ENCODE measurements at regions not wholly inside any gene's neighbourhood (a gene's known extent, or its start where the extent isn't known, plus 50 kb on each side); places are given as distances from the start of the nearest gene placed in this dataset.
A peak's percentile ranks its signal among the peaks of the same experiment; 100 is the strongest.

DNA sequence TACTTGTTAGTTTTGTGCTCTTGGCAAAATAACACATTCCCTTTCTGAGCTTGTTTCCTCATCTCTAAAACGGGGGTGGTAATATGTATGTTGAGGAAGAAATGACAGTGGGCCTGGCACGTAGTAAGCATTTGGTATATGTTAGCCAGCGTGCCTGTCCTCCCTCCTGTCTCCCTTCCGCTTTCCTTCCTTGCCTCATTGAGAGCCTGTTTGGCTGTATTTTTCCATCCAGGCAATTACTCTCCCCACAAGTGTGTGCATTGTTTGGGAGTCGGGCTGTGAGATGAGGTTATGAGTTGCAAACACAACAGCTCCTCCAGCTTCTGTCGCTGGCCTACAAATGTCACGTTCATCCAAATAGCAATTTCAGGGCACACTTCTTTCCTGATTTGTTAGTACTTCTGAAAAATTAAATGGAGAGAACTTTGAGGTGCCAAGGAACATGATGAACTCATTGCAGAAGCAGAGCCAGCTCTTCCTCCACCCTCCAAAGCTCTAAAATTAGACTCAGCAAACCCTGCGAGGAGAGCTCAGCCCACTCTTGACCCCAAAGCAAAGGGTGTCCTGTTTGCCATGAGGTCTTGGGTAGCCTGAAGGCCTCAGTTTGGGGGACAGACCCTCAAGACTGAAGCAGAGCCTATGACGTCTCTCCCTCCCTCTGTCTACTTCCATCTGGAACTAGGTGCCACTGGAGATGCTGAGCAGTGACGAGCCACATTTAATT, 50.7 kb upstream of the TOX2 start:
- DNase-seq (ENCODE audit: low read depth in 2 of 2), result no peak

DNA sequence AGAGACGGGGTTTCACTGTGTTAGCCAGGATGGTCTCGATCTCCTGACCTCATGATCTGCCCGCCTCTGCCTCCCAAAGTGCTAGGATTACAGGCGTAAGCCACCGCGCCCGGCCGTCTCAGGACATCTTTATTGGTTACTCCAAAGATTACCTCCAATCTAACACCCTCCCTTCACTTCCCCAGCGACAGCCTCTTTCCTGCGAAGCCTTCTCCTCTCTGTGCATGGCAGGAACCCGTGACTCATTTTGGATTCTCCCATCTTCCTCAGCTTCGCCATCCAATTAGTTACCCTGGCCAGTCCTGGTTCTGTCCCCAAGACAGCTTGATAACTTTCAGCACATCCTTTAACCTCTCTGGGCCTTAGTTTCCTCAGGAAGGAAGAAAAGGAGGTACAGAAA, 51.3 kb upstream of the TOX2 start:
- DNase-seq (ENCODE audit: low read depth in 2 of 2), result no peak

DNA sequence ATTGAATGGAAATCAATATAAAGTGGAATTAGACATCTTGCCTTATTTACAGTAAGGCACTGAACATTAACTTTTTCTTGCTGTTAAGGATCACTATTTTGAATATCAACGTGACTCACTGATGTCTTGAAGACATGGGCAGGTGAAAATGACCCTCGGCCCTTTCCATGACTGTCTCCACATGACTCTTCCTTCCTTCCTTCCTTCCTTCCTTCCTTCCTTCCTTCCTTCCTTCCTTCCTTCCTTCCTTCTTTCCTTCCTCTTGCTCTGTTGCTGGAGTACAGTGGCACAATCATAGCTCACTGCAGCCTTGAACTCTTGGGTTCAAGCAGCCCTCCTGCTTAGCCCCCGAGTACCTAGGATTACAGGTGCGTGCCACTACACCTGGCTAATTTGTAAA, 52.2 kb upstream of the TOX2 start:
- no peak for DNase-seq (ENCODE audit: low read depth in 2 of 2)

DNA sequence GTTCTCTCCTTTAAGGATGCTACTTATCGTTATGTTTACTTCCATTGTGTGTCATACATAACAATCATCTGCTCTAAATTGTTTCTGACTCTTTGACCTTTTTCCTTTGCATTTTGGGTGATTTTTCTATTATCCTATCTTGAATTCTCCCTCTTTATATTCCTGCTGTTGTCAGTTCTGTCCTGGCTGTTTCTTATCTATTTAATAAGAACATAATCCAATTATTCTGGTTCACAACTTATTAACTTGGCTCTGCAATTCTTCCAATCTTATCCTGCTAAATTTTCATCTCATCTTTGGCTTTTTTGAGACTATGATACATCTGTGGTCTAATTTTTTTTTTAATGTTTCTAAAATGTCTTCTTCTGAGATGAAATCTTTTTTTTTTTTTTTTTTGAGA, 54.7 kb upstream of the TOX2 start:
- no peak for DNase-seq (ENCODE audit: low read depth in 2 of 2)

DNA sequence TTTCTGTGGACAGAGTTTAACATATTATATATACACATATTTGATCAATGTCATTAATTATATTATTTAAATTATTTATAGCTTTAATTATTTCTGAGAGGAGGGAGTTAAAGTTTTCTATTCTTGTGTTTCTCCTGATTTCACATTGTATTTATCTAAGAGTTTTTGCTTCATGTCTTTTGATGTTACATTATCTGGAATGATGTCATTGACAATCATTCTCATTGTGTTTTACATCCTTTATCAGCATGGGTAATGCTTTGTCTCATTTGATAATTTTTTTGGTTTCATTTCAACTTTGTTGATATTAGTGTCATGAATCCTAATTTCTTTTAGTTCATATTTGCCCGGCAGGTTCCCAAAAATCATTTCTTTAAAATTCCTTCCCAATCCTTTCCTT, 56.7 kb upstream of the TOX2 start:
- DNase-seq (ENCODE audit: low read depth in 2 of 2), result no peak

DNA sequence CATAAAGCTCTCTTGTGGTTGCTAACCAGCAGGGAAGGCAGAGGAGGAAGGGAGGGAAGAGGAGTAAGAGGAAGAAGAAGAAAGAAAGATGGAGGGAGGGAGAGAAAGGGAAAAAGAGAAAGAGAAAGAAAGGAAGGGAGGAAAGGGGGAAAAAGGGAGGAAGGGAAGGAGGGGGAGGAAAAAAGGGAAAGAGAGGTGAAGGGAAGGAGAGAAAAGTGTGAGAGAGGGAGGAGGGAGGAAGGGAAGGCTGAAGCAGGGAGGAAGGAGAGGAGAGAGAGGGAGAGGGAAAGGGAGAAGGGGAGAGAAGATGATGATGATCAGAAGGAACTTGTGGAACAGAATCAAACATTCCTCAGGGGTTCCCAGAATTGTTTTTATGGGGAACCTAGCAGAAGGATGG, 57.5 kb upstream of the TOX2 start:
- no peak for DNase-seq (ENCODE audit: low read depth in 2 of 2)

DNA sequence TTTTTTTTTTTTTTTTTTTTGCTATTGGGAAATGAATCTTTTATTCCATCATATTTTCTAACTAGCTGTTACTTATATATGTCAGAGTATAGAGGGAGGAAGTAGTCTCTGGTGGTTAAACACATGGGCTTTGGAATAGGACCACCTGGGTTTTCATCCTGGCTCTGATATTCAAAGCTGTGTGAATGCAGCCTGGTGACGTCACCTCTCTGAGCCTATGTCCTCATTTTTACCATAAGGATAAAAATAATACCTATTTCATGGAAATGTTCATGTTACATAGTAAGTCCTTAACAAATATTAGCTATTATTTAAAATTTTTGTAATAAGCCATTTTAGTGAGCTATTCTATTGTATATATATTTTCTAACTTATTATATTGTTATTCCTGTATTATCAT, 58.8 kb upstream of the TOX2 start:
- DNase-seq (ENCODE audit: low read depth in 2 of 2), result no peak

DNA sequence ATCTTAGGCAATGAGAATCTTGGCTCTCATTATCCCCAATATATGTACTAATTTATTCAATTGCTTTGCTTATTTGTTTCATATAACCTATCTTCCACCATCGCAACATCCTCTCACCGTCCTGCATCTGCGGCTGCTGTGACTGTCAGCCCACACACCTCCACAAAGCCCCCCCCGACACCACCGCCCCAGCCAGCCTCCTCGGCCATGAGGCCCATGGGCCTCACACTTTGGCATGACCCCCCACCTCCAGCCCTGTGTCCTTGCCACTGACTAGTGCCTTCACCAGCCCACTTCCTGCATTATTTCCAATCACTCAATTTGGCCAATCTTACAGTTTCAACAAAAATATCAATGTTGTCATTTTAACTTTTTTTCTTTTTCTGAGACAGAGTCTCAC, 60.7 kb upstream of the TOX2 start:
- DNase-seq (ENCODE audit: low read depth in 2 of 2), result no peak

DNA sequence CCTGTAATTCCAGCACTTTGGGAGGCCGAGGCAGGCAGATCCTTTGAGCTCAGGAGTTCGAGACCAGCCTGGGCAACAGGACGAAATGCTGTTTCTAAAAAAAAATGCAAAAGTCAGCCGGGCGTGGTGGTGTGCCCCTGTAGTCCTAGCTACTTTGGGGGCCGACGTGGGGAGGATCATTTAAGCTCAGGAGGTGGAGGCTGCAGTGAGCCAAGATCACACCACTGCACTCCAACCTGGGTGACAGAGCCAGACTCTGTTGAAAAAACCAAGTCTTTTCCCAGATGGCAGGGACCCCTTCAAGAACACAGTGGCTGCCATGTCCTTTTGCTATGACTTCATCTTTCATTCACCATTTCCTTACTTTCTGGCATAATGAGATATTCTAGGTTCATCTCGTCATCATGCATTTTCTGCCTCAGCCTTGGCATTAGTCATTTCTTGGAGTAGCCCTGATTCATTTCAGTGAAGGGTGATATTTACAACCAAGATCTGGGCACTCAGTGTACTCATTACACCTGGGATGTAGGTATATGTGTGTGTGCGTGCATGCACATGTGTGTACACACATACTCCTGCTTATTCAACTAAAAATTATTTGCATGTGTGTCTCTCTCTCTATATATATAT, 61.4 kb upstream of the TOX2 start:
- DNase-seq (ENCODE audit: low read depth in 2 of 2), result no peak

DNA sequence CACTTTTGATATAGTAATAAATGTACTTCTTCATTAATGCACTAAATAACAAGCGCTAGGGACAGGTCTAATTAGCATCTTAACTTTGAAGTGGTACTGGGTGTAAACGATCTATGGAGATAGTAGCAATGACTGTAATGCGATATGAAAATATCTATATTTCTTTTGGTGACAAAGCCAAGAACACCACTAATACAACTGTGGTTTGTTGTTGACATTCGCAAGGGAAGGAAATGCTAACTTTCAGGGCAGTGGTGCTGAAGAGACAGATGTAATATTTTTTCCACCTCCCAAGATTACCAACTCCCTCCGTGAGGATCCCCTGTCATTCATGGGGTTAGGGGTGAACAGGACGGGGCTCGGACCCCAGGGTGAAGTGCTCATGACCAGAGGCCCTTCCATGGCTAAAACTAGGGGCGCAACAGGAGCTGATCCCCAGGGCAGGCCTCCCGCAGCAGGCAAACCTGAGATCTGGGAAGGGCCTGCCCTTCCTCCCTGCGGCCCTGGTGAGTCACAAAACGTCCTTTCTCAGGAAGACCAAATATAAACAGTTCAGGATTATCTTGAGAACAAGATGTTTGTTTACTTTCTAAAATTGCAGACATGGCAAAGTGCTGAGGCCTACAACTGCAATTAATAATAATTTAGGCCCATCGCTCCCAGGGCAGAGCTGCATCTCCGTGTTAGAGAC, 65.0 kb upstream of the TOX2 start:
- no peak for DNase-seq (ENCODE audit: low read depth in 2 of 2)

DNA sequence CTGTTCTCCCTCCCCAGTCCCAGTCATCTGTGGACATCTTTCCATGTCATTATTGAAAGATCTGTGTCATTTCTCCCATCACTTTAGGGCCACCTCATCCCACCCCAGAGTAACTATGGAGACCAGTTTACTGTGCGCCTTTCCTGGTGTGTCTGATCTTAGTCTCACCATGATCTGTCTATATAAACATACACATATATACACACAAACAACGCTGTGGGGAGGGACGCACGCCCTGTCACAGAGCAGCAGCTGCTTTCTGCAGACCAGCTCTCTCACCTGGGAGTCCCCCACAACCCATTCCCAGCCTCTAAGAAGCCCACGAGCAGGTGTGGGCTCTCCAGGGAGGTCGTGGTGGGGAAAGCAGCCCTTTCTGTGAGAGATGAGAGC, 68.1 kb upstream of the TOX2 start:
- DNase-seq (ENCODE audit: low read depth in 2 of 2), result no peak

DNA sequence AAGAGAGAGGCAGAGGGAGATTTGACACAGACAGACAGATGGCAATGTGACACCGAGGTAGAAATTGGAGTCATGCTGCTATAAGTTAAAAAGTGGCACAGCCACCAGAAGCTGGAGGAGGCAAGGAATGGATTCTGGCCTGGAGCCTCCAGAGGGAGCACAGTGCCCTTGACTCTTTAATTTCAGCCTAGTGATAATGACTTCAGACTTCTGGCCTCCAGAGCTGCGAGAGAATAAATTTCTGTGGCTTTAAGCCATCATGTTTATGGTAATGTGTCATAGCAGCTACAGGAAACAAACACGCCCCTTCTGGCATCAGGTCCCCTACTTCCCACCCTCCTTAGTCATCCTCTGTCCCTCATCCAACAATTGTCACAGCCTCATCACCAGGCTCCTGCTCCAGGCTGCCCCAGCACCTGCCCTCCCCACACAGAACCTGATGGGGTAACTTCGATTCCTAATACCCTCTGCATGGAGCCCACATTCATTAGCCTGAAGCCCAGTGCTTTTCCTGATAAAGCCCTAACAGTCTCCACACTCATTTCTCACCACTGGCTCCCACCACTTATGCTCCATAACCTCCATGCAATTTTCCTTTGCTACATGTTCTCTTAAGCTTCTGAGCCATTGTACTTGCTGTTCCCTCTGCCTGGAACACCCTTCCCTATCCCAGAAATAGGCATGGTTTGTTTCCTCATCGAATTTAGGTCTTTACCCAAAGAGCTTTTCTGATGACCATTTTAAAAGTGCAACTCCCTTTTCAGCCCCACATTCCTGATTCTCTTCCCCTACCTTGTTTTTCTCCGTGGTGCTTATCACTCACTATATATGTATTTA, 69.7 kb upstream of the TOX2 start:
- peak; percentile 83 to 84 for DNase-seq (ENCODE audit: low read depth in 2 of 2)

DNA sequence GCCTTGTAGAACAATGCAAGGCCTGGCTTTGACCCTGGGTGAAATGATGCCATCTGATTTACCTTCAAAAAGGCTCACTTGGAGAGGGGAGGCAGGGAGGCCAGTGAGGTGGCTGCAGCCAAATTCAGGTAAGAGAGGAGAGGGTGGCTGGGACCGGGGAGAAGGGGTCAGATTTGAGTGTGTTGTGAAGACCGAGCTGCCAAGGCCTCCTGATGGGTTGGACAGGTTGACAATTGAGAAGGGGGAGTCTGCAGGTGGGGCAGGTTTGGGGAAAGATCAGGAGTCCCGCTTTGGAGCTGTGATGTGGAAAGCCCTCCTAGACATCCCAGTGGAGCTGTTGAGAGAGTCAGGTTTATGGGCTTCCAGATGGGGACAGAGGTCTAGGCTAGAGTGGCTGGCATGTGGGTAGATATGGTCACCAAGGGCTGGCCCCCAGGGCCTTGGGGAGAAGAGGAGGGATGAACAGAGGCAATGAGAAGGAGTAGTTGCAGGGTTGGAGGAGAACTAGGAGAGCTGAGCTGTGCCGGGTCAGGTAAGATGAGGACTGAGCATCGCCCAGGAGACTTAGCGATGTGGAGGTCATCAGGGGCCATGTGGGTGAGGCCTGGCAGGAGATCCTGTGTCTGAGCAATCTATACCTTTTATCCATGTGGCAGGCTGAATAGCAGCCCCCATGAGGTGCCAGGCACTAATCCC, 70.5 kb upstream of the TOX2 start:
- DNase-seq (ENCODE audit: low read depth in 2 of 2), result no peak

DNA sequence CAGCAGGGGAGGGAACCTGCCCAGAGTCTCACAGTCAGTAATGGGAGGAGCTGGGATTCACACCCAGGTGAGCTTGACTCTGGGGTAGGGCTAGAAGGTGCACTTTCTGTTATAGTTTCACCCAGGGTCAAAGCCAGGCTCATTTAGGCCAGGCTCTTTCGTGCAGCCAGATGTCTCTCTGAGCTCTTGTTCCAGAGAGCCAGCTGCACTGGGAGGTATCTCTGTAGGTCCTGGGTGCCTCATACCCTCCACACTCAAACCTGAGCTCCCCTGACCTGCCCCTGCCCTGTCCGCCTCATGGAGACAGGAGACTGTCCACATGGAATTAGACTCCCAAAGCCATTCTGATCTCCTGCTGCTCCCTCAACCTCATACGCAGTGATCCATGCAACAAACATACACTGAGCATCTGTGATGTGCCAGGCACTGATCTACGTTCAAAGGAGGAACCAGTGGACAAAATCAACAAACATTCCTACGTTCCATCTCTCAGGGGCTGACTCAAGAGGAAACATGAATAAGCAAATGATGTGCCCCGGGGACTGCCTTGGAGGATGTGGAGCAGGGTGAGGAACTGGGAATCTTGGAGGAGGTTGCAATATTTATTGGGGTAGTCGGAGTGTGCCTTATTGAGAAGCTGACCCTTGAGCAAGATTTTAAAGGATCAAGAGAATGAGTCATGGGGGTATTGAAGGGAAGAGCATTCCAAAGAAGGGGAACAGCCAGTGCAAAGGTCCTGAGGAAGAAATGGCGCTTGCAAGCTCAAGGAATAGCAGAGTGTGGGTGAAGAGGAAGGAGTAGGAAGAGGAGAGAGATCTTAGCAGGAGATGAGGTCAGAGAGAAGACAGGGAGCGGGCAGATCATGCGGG, 71.3 kb upstream of the TOX2 start:
- peak; percentile 54 to 70 for DNase-seq (ENCODE audit: low read depth in 2 of 2)

DNA sequence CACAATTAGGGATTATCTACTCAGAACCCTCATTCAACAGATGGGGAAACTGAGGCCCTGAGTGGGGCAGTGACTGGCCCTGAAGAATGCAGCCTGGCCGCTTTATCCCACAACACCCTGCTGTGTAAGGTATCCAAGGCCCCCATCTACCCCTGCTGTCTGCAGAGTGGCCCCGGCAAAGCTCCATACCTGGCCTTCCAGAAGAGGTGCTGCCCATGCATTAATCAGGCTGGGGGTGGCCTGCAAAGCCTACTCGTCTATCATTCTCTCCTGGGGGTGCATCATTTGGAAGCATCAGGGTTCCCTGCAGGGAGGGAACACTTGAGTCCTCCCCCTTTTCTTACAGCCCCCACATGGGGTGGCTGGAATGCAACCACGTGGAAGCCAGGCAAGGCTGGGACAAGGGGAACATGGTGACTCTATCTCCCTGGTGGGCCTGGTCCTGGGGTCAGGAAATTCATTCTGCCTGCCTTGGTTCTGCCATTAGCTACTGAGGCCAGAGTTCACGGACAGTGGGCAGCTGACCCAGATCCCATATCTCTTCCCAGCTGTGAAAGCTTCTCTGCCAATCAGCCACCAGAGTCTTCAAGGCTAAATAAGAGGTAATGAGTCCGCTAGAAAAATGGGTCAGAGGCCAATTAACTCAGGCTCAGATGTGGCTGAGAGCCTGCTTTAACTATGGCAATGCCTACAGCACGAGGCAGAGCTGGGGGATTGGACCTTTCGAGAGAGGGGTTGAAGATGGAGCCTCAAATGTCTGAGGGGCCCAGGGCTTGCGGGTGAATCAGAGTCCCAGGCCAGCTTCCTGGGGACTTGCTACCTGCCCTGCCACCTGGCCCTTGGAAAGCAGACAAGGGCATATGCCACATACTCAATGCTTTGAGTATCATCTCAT, 72.3 kb upstream of the TOX2 start:
- DNase-seq (ENCODE audit: low read depth in 2 of 2), result no peak

DNA sequence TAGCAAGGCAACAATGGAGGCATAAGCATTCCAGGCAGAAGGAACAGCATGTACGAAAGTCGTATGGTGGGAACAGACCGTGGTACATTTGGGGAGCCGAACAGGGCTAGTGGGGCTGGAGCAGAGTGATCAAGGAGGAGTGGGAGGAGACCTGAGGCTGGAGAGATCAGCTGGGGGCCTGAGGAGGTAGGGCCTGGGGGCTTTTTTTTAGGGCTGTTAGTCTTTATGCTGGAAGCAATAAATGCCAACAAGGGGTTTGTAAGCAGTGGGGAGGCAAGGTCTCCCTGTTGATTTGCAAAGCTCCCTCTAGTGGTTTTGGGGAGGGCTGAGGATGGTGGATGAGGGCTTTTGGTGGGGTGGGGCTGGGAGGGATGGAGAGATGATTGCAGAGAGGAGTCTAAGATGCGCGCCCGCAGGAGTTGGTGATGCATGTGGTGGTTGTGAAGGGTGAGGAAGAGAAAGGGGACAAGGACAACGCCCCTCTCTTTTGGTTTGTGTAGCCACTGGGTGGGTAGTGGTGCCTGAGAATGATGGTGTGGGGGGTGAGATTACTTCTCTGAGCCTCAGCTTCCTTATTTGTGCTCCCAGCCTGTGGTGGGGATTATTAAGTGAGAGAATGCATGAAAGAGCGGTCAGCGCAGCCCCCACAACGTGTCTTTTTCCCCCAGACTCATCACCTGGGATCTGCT, 74.1 kb upstream of the TOX2 start:
- DNase-seq (ENCODE audit: low read depth in 2 of 2), result no peak

DNA sequence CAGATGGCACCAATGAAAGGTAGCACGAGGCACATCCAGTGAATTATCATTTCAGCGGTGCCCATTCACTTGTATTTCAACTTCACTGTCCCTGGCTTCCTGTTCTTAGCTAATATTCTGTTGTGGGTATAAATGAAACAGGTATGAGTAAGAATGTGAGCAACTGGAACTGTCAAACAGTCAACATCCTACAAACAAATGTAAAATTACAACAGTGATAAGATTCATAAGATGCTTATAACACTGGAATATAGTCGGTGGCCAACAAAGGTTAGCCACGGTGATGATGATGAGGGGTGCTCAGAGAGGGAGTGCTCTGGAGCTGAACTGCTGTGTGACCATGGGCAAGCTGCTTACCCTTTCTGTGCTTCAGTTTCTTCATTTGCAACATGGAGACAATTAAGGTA, 74.9 kb upstream of the TOX2 start:
- no peak for DNase-seq (ENCODE audit: low read depth in 2 of 2)

DNA sequence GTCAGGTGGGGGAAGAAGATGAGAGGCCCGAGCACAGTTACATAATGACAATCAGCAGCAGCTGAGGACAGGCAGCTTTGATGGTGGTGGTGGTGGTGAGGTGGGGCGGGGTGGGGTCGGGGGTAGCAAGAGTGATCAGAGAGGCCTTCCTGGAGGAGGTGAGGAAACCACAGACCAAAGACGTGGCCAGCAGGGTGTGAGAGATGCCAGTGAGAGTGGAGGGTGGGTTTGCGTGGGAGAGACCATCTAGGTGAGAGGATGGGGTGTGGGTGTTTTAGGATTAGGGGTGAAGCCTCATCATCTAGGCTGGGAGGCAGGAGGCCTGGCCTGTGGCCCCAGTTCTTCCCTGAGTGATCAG, 76.0 kb upstream of the TOX2 start:
- no peak for DNase-seq (ENCODE audit: low read depth in 2 of 2)

Measured in fibroblast of skin of left quadriceps (primary cell).